Fibroblast of gingiva (primary cell): ENCODE measurements at regions not wholly inside any gene's neighbourhood (a gene's known extent, or its start where the extent isn't known, plus 50 kb on each side); places are given as distances from the start of the nearest gene placed in this dataset.

Experiments
- DNase-seq: peaks from one replicate; pipeline ENCODE4 v3.0.0-alpha.2; 2011; ENCODE audit warnings: low read depth

DNA sequence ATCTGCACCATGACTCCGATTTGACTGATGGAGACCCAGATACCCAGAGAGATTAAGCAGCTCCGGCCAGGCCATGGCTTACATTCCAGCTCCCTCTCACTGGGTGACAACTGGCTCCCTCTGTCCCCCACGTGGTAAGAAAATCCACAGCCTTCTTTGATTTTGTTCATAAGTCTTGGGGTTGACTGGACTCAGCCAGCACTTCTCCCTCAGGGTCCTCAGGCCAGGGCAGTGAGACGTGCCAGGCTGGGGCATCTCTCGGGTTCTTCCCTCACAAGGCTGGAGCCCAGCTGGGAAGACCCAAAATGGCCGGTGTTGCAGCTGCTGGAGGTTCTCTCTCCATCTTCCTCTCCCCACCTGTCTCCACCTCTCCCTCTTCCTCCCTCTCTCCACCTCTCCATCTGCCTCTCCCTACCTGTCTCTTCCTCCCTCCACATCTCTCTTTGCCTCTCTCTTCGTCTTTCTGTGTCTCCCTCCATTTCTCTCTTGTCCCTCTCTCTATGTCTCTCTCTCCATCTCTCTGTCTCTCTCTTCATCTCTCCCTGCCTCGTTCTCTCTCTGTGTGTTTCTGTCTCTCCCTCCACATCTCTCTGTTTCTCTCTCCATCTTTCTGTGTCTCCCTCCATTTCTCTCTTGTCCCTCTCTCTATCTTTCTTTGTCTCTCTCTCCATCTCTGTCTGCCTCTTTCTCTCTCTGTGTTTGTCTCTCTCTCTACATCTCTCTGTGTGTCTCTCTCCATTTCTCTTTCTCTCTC is 105.3 kb downstream of the FOXL1 start:
- no peak for DNase-seq

DNA sequence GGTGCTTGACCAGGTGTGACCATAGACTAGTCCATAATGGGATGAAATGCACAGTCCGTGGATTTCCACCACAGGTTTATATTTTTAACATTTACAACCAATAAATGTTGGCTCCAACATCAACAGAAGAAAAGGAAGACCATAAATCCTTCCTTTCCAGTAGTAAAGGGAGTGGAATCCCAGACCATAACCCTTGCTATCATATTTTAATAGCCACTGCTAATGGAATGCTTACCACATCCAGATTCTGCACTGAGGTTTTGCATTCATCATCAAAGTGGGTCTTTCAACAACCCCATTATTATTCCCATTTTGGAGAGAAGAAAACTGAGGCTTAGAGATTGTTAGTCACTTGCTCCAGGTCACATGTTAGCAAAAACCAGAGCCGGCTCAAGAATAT is 106.7 kb downstream of the FOXL1 start:
- DNase-seq = no peak

DNA sequence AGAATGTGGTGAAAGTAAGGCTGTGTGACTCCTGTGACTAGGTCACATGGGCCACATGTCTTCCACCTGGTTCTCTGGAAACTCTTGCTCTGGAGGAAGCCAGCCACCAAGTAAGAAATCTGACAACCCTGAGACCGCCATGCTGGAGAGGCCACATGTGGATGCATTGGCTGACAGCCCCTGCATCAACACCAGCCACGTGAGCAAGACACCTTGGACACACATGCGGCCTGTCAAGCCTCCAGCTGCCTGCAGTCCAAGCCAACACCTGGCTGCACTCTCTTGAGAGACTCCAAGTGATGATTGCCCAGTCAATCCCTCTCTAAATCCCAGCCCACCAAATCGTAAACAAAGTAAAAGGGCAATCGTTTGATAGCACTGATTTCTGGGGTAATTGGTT is 112.6 kb downstream of the FOXL1 start:
- DNase-seq = no peak

DNA sequence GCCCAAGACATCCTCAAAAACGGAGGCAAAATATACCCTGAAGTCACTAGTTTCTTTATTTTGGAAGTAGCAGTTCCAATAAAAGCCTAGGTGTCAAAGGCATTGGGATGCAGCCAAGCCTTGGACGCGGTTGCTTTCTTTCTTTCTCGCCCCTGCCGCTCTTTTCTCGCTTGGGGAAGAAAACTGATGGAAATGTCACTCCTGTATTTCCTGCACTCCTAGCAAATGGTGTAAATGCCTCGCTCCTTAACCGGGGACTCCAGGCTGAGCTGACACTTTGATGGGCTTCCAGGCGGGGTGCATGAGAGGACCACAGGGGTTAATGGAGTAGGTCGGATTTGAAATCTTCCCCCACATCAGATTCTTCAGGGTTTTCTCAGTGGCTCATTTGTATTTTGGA is 114.1 kb downstream of the FOXL1 start:
- no peak for DNase-seq

DNA sequence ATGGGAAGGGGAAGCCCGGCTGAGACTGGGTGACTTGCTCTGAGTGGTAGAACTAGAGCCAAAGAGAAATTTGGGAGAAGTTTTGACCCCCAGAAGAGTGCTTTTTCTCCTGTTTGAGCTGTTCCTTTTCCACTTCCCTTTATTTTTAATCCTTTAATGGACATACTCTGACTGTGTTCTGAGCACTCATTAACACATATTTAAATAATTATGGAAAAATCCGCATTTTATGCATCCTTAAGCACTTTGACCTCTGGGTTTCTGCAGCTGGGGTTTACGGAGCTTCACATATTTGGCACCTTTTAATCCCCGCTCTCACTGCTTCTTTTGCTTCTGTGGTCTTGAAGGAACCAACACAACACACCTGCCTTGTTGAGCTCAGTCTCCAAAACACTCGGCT is 114.7 kb downstream of the FOXL1 start:
- no peak for DNase-seq

DNA sequence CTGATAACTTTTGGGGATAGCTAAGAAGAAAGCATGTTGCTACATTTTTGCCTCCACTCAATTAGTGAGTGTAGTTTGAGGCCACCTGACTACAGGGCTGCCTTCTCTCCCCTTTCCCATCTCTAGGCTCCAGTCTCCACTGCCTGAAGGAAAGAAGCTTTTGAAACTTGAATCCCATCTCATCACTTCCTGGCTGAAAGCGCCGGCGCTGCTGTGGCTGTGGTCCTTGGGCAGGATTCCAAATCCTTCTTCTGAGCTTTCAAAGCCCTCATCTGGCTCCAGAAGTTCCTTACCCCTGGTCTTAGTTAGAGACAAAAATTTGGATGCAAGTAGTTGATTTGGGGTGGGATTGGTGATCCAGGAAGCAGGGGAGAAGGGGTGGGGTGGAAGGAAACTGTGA is 119.4 kb downstream of the FOXL1 start:
- DNase-seq = no peak

DNA sequence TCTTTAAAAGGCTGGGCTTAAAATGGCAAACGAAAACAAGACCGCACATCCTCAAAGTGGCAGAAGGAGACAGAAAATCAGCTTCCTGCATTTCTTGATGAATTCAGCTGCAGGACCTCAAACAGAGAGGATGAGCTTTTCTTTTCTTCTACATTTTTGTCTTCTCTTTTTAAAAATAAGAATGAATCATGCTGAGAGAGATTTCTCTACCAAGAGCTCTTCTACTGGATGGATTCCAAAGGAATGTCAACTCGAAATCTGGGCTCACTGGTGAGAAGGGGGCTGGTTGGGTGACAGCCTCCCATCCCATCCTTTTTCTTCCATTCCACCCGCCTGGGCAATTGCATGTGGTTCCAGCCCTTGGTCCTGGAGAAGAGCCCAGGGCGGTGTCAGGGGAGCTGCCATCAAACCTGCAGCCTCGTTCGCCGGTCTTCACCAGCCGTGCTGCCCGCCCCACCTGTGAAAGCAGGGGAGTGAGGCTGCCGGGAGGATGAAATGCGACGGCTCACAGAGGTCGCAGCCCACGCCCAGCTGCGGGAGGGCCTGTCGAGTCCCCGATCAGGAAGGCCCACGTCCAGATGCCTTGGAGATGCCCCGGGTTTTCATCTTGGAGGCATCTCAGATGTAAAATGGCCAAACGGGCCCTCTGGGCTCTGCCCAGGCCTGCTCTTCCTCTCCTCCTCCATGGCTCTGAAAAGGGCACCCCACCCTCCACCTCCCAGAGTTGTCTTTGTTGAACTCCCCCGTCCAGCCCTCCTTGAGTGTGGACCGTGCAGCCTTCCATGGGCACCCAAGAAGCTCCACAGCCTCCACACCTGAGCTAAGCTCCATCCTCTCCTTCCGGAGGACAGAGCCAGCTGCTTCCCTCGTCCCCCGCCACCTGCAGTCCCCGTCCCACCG is 121.9 kb downstream of the FOXL1 start:
- DNase-seq = no peak

DNA sequence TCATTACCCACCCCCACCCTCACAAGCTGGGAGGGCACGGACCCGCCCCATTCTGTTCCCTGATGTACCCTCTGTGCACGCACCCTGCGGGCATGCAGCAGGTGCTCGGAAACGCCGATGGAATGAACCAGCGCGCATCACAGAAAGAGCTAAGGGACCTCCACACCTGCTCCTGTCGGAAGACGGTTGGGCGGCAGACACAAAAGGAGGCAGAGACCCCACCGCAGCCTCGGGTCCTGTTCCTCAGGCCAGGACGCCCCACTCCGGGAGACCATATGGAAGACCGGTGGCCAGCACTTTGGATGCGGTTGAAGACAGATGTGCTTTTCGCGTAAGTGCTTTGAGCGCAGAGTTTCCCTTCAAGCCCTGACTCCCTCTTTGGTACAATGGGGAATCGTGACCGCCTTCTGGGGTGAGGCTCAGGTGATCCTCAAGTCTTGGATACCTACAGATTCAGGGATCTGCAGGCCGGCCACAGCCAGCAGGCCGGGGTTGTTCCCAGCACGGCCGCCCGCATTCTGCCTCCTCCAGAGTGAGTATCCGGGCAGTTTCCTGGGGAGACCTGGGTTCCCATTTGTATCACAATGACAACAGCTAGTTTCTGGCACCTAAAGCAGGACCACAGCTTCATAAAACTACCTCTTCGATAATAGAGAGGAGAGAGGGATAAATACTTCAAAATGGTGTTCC is 123.1 kb downstream of the FOXL1 start:
- no peak for DNase-seq

DNA sequence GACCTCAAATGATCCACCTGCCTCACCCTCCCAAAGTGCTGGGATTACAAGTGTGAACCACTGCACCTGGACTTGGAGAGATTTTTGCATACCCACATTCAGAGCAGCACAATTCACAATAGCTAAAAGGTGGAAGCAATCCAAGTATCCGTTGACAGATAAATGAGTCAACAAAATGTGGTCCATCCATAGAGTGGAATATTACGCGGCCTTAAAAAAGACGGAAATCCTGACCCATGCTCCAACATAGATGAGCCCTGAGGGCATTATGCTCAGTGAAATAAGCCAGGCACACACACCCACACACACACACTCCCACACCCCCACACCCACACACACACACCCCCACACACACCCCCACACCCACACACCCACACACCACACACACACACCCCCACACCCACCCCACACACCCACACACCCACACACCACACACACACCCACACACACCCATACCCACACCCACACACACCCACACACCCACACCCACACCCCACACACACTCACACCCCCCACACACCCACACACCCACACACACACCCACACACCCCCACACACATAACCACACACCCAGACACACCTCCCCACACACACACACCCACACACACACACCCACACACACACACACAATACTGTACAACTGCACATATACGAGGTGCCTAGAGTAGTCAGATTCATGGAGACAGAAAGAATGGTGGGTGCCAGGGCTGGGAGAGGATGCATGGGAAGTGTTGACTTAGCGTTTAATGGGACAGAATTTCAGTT is 124.7 kb downstream of the FOXL1 start:
- DNase-seq = no peak

DNA sequence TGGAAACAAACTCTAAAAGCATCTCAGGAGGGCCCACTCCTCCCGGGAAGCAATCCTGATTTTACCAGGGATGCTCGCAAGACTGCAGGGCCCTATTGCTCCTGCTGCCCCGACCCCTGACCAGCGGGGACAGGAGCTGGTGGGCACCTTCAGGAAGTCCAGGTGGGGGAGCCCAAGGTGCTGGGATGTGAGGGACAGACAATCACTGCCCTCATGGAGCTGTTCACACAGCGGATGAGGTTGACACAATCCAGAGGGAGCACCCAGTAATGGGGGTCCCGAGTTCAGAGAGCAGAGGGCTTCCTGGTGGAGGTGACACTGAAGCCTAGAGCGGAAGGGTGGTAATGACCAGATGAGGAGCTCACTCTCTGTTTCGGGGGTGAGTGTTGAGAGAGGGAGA is 126.2 kb downstream of the FOXL1 start:
- DNase-seq = no peak

DNA sequence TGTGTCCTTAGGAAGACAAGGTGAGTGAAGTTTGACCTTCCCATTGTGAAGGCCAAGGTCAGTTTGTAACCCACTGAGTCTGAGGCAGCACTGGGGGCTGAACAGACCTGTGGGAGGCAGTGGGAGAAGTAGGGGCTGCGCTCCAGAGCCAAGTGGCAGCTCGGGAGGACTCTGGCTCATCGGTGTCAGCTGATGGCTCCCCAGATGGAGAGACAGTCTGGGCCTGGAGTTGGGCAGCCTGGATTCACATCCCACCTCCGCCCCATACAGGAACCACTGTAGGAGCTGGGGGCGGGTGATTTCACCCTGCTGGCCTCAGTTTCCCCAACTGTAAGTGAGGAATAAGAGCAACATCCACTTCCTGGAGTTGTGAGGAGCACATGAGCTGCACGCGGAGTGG is 128.4 kb downstream of the FOXL1 start:
- DNase-seq = no peak

DNA sequence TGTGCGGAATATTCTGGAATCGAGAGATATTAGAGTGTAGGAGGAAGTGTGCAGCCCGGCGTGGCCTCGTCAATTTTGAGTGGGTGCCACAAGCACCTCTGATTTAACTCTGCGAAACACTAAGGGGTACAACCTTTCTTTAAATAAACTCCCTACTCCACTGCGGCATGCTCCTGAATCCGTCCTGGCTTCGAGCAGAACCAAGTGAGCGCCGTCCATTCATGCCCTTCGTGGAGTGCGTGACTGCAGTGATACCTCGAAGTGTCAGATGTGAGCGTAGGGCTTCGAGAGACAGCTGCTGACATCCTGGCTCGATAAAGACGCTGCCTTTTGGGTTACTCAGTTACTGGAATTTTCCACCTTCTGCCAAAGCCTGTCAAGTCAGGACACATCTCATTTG is 128.8 kb downstream of the FOXL1 start:
- DNase-seq = no peak

DNA sequence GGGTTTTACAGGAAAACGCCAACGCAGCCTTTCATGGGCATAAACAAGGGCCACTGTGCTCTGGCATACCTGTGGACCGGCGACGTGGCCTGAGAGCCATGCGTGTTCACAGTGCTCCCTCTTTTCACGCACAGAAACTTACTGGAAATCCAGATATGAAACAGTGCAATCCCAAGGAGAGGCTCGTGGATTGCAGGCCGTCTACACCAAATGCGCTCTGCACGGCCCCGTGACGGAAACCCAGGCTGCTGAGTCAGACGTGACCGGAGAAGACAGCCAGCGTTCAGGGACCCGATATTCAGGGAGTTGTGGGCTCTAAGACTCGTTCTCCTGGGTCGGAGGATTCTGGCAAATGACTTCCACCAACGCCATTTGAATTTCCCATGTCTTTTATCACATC is 129.2 kb downstream of the FOXL1 start:
- DNase-seq = no peak

DNA sequence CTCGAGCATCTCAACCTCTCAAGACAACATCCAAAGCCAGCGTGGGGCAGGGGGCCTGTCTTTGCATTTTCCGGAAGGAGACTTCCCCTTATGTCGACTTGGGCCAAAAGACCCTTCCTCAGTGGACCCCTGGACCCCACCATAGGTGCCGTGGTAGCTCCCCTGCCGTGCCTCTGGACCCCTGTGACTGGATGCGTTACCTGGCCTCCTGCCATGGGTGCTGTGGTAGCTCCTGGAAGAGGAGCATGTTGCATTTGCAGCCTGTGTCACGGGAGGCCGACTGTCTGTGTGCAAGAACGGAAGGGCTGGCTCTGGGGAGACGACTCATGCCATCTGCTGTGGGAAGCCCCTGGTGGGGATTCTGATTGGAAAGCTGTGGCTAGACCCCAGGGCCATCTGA is 130.1 kb downstream of the FOXL1 start:
- DNase-seq = no peak

DNA sequence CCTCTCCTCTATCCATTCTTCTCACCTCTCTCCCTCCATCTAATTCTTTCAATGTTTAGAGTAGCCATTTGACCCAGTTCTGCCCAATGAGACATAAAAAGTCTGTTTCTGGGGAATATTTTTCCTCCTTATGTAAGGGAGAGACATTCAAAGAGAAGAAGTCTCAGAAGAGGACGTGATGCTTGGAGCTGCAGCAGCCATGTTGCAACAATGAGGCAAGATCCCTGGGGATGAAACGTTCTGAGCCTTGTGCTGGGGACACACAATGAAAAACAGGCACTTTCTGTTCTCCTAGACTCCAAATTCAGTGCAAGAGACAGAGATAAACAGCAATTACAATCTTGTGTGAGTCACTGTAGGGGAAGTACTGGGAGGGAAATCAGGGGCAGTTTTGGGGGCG is 130.8 kb downstream of the FOXL1 start:
- no peak for DNase-seq

DNA sequence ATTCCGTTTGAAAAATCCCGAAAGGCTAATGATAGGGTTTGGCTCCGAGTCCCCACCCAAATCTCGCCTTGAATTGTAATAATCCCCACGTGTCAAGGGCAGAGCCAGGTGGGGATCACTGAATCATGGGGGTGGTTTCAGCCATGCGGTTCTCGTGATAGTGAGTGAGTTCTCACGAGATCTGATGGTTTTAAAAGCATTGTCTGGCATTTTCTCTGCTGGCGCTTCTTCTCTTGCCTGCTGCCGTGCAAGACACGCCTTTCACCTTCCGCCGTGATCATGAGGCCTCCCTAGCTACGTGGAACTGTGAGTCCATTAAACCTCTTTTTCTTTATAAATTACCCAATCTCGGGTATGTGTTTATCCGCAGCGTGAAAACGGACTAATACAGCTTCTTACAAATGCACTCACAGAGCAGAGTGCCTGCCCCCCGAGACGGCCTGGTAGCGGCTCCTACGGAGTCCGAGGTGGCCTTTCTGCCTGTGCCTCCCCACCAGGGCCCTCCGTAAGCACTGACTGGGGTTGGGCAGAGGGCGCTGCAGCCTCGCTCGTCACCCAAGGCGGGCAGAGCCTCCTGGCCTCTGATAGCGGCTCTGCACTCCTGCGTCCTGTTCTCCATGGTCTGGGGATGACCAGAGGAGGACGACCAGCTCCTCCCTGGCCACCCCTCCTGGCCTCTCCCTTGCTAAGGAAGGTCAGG is 131.7 kb downstream of the FOXL1 start:
- no peak for DNase-seq

DNA sequence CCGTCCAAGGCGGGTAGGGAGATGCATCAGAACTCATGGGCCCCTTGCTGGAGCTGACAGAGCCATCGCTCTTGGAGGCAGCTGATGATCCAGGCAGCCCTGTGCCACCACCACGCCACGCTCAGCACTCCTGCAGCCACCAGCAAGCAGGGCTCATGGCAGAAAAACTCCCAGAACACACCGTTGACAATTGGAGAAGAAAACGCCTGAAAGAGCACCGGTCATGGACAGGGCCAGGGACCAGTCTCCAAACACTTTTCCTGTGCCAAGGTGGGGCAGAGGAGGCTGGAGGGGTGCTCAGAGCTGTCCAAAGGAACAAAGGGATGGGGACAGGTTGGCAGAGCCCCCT is 132.2 kb downstream of the FOXL1 start:
- DNase-seq = no peak

DNA sequence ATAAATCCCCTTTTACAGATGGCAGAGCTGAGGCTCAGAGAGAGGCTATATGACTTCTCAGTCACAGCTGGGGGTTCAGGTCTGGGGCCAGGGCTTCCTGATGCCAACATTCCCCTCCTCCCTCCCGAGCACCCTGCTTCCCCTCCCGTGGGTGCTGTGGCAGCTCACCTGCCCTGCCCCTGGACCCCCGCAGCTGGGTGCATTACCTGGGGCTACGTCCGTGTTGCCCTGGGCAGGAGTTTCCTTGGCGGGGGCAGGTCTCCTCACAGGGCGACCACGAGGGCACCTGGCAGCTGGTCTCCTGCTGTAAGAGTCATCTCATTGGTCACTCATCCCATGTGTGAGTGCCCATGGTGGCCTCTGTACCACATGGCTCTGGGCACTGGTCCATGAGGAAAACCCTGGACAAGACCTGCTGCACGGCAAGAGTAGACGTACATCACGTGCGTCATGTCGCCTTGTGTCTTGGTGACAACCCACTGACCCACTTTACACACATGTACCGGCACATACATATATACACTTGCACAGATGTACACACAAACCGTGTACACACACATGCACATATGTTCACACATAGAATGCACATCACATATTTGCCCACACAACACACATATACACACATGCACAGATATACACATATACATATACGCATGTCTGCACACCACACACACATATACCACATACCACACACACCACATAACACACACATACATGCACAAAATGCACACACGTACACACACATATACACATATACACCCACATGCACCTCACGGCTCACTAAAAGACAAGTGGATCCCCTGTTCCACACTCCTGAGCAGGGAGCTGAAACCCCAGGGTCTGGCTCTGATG is 134.0 kb downstream of the FOXL1 start:
- no peak for DNase-seq

DNA sequence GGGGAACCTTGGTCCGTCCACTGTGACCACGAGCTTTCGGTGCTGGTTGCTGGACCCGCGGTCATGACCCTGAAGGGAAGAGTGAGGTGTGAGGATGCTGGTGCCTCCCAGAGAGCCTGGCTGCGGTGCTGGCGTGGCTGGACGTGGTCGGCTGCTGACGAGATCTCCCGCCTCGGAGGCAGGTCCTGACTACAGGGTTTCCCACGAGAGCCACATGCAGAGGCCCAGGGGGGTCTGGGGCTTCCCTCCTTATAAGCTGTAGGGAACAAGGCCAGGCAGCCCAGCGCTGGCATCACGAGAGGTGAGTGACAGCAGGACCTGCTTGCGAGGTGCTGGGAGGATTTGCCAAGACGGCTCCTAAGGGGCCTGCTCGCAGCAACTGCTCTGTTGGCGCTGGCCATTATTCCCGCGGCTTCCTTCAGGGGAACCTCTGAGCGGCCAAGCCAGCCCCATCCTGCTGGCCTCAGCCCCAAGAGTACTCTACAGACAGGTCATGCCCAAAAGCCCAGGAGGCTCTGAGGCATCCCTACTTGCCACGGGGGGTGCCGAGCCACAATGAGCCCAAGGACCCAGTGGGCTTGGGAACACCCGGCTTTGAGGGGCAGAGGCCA is 134.8 kb downstream of the FOXL1 start:
- DNase-seq = no peak

DNA sequence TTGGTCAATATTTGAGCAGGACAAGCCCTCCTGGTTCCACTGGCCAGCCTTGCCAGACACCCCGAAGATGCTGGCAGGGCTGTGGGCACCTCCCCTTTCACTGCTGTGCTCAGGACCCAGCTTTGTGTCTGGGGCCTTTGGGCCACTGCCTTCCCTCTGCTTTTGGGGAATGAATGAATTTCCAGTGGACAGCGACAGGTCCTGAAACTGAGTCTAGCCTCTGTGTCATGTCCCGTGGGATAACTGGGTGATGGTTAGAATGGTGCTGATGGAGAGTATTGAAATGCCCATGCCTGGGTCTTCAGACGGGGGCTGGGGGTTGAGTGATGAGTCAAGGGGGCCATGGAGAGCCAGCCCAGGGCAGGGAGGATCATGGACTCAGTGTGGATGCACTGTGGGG is 135.8 kb downstream of the FOXL1 start:
- DNase-seq = no peak
